SU-DHL-6 (cell line): ENCODE measurements at regions not wholly inside any gene's neighbourhood (a gene's known extent, or its start where the extent isn't known, plus 50 kb on each side); places are given as distances from the start of the nearest gene placed in this dataset.
"Not testable (repeated sequence)": the region's sequence is repeated elsewhere in the genome, so short reads cannot be mapped to it uniquely, and the experiment has no call there.

Source experiments
- H2AFZ ChIP-seq: fragments of 200-600 bp; sonication (generic); 2 replicates; pipeline ENCODE4 v1.6.1; 2014; ENCODE audit warnings: low read depth, mild to moderate bottlenecking, moderate library complexity, mixed read lengths, antibody characterized with exemption, low read length; ENCODE audit not compliant: severe bottlenecking
- H3F3A ChIP-seq: fragments of 200-600 bp; shearing (Covaris generic); 2 replicates; pipeline ENCODE4 v1.6.0; 2016; ENCODE audit warnings: antibody characterized with exemption, mild to moderate bottlenecking; ENCODE audit not compliant: insufficient read depth
- H3K27ac ChIP-seq: fragments of 200-600 bp; sonication (generic); 2 replicates; pipeline ENCODE4 v1.5.1; 2016; ENCODE audit warnings: low read depth, mild to moderate bottlenecking, low read length, moderate library complexity, mixed read lengths
- H3K27me3 ChIP-seq: fragments of 200-600 bp; sonication (generic), shearing (Covaris generic); 2 replicates; pipeline ENCODE4 v1.6.0; 2014; ENCODE audit warnings: mild to moderate bottlenecking, low read length
- H3K36me3 ChIP-seq: fragments of 200-600 bp; sonication (generic); 2 replicates; pipeline ENCODE4 v1.6.1; 2014; ENCODE audit warnings: mild to moderate bottlenecking, low read length, mixed read lengths
- H3K4me2 ChIP-seq: fragments of 300-600, 200-600 bp; shearing (Covaris generic), sonication (generic); 2 replicates; pipeline ENCODE4 v1.6.0; 2014; ENCODE audit warnings: low read length, low read depth, mild to moderate bottlenecking; ENCODE audit not compliant: poor library complexity, severe bottlenecking
- H3K4me3 ChIP-seq: fragments of 200-600 bp; sonication (generic); 2 replicates; pipeline ENCODE4 v1.5.1; 2014; ENCODE audit warnings: antibody characterized with exemption, low read length, mild to moderate bottlenecking, mixed read lengths; ENCODE audit not compliant: insufficient read depth, poor library complexity, severe bottlenecking
- H3K79me2 ChIP-seq: fragments of 200-600 bp; sonication (generic); 2 replicates; pipeline ENCODE4 v1.6.1; 2014; ENCODE audit warnings: mild to moderate bottlenecking, low read length, moderate library complexity; ENCODE audit not compliant: insufficient read depth
- H3K9ac ChIP-seq: fragments of 200-600 bp; sonication (generic); 2 replicates; pipeline ENCODE4 v1.7.0; 2014; ENCODE audit warnings: mild to moderate bottlenecking, low read length
- H3K9me2 ChIP-seq: fragments of 200-600 bp; sonication (generic); replicated peaks from 2 replicates; pipeline ENCODE4 v1.6.1; 2014; ENCODE audit warnings: low read length; ENCODE audit not compliant: insufficient read depth
- H3K9me3 ChIP-seq: fragments of 200-600 bp; sonication (generic); 2 replicates; pipeline ENCODE4 v1.6.1; 2014; ENCODE audit warnings: low read length, mixed read lengths; ENCODE audit not compliant: insufficient read depth
- H4K20me1 ChIP-seq: fragments of 200-600 bp; sonication (generic); 2 replicates; pipeline ENCODE4 v1.6.1; 2014; ENCODE audit warnings: low read depth, mild to moderate bottlenecking, antibody characterized with exemption, low read length, moderate library complexity, mixed read lengths
- CTCF ChIP-seq: fragments of 200-600 bp; sonication (generic); IDR thresholded peaks from one replicate; pipeline ENCODE4 v1.5.1; 2017; ENCODE audit warnings: antibody characterized with exemption, mild to moderate bottlenecking, low read length, moderate library complexity; ENCODE audit not compliant: insufficient read depth, poor library complexity, severe bottlenecking
- EZH2phosphoT487 ChIP-seq: fragments of 200-600 bp; sonication (generic), shearing (Covaris generic); conservative IDR thresholded peaks from 2 replicates; pipeline ENCODE4 v1.6.1; 2018; ENCODE audit warnings: mild to moderate bottlenecking, antibody characterized with exemption, low read length, moderate library complexity, mixed read lengths

DNA sequence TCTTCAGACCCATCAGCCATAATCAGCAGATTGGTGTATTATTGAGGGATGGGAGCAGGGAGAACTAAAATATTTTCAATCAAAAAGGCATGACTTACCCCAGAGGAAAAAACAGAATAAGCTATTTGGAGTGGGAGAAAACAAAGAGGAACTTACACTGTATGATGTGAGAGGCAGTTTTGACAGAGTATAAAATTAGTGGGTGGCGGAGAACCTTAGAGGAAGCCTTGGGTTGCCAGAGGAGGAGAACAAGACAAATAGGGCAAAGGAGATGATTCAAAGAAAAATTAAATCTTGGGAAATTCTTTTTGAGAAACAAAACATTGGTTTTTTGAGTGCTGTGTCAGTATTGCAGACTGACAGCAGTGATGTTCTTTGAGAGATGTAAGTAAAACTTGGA, 285.0 kb downstream of the C11orf87 start:
- H3K9ac ChIP-seq, result no peak overlapping the region
- TF ChIP-seq EZH2phosphoT487 (no peak), CTCF (no peak)
- no peak overlapping the region for H3K4me3 ChIP-seq
- H4K20me1 ChIP-seq, result no peaks in the 10 kb centered on the region
- H2AFZ ChIP-seq, result no peak overlapping the region
- H3K4me2 ChIP-seq, result no peak overlapping the region
- no peaks in the 10 kb centered on the region for H3K9me3 ChIP-seq
- H3K36me3 ChIP-seq, result no peaks in the 10 kb centered on the region
- H3K79me2 ChIP-seq, result no peaks in the 10 kb centered on the region
- H3K27me3 ChIP-seq, result no peaks in the 10 kb centered on the region
- no peak overlapping the region for H3K27ac ChIP-seq
- no peaks in the 10 kb centered on the region for H3F3A ChIP-seq
- no peaks in the 10 kb centered on the region for H3K9me2 ChIP-seq

GRCh38 chr11:109707411-109707810, 285.4 kb downstream of the C11orf87 start:
- H3K4me3 ChIP-seq, result no peak overlapping the region
- no peak overlapping the region for H3K9ac ChIP-seq
- H2AFZ ChIP-seq, result no peak overlapping the region
- no peak overlapping the region for H3K27ac ChIP-seq
- H3K36me3 ChIP-seq, result no peaks in the 10 kb centered on the region
- TF ChIP-seq EZH2phosphoT487, result no peak
- no peak for TF ChIP-seq CTCF
- no peaks in the 10 kb centered on the region for H3K79me2 ChIP-seq
- no peaks in the 10 kb centered on the region for H3K27me3 ChIP-seq
- H3K9me3 ChIP-seq, result no peaks in the 10 kb centered on the region
- no peak overlapping the region for H3K4me2 ChIP-seq
- H3F3A ChIP-seq, result no peaks in the 10 kb centered on the region
- H4K20me1 ChIP-seq, result no peaks in the 10 kb centered on the region
- H3K9me2 ChIP-seq, result no peaks in the 10 kb centered on the region

DNA sequence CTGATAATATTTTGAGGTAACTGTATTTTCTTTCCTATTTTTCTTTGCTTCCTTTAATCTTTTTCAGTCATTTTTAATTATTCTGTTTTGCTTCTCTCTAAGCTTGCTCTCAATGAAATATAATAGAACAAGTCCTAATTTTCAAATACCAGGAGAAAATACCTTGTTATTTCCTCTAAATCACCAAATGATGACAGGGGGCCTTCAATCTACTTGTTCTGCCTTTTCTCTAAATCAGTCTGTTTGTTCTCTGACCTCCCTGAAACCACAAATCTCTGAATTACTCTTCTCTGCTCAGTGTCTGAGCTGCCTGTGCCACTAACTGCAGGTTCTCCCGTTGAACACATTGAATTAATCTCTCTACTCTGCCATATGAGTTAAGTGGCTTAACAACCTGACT, 286.2 kb downstream of the C11orf87 start:
- no peak overlapping the region for H3K4me2 ChIP-seq
- H2AFZ ChIP-seq, result no peak overlapping the region
- H3K9me3 ChIP-seq, result no peaks in the 10 kb centered on the region
- no peaks in the 10 kb centered on the region for H3F3A ChIP-seq
- no peak overlapping the region for H3K4me3 ChIP-seq
- H3K36me3 ChIP-seq, result no peaks in the 10 kb centered on the region
- no peaks in the 10 kb centered on the region for H3K9me2 ChIP-seq
- no peaks in the 10 kb centered on the region for H3K79me2 ChIP-seq
- no peak overlapping the region for H3K27ac ChIP-seq
- no peaks in the 10 kb centered on the region for H3K27me3 ChIP-seq
- no peak overlapping the region for H3K9ac ChIP-seq
- TF ChIP-seq EZH2phosphoT487 (no peak), CTCF (no peak)
- no peaks in the 10 kb centered on the region for H4K20me1 ChIP-seq

GRCh38 chr11:109714444-109714843, 292.5 kb downstream of the C11orf87 start:
- not testable (repeated sequence) for H3K9me2 ChIP-seq, H3K79me2 ChIP-seq, H3K9me3 ChIP-seq, H3K27me3 ChIP-seq, H2AFZ ChIP-seq, H3K4me2 ChIP-seq, H3F3A ChIP-seq, H3K27ac ChIP-seq, H3K9ac ChIP-seq, H4K20me1 ChIP-seq, H3K4me3 ChIP-seq, H3K36me3 ChIP-seq

GRCh38 chr11:109715424-109715823, 293.4 kb downstream of the C11orf87 start:
- not testable (repeated sequence) for H3K27ac ChIP-seq, H3K9ac ChIP-seq, H3K4me3 ChIP-seq, H3K9me2 ChIP-seq, H3K36me3 ChIP-seq, H4K20me1 ChIP-seq, H3K27me3 ChIP-seq, H3K4me2 ChIP-seq, H3K79me2 ChIP-seq, H2AFZ ChIP-seq, H3F3A ChIP-seq, H3K9me3 ChIP-seq
